OCI-LY3 (cell line): ENCODE measurements at regions not wholly inside any gene's neighbourhood (a gene's known extent, or its start where the extent isn't known, plus 50 kb on each side); places are given as distances from the start of the nearest gene placed in this dataset.

Experiments used
- CTCF ChIP-seq: fragments of 200-600, 300-600 bp; sonication (generic); IDR thresholded peaks from 2 replicates; pipeline ENCODE4 v1.5.1; 2014; ENCODE audit warnings: antibody characterized with exemption, low read length, low read depth
- EZH2phosphoT487 ChIP-seq: fragments of 200-600 bp; shearing (Covaris generic); IDR thresholded peaks from 2 replicates; pipeline ENCODE4 v1.6.1; 2018; ENCODE audit warnings: antibody characterized with exemption, mixed run types, low read depth

DNA sequence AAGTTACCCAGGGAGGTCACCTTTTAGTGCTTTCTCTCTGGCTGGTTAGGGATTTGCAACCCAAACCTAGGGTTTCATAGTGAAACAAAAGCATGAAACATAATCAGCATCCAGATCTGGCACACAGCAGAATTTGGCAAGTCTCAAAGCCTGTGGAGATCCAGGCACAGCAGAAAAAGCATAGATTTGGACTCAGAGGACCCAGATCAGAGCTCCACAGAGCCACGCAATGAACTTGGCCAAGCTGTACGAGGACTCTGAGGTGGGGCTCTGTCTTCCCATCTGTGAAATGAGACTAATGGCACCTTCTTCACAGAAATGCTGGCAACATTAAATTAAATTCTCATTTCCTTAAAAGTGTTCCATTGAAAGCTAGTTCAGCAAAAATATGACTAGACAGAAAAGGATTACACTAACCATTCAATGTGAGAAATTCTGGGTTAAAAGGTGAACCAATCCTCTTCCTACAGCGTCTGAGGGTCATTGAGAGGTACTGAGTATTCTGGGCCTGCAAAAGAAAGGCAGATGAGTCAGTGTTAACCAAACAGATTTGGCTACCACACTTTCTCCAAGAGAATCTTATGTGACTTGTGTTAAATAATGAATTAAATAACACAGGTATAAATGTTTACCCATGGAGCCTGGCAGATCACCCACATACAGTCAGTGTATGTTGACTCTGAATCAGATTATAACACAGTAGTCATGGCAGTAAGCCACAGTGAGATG lies 266.3 kb downstream of the MREG start:
- TF ChIP-seq CTCF (no peak), EZH2phosphoT487 (no peak)
